HepG2 (cell line): ENCODE measurements at regions not wholly inside any gene's neighbourhood (a gene's known extent, or its start where the extent isn't known, plus 50 kb on each side); places are given as distances from the start of the nearest gene placed in this dataset.

Source experiments
- EED ChIP-seq: sonication (generic); formaldehyde crosslinking; IDR thresholded peaks from 2 replicates; pipeline ENCODE4 v1.5.0; 2020; ENCODE audit warnings: mild to moderate bottlenecking, missing genetic modification reagents
- EP300 ChIP-seq, 3 experiments: sonication (generic) in 1 of 3; formaldehyde crosslinking in 1 of 3; IDR thresholded peaks; 2 replicates each; pipeline versions ENCODE4 v1.5.1 to v1.6.1; 2011 to 2020; ENCODE audit warnings: low read depth in 2 of 3, low read length in 2 of 3, borderline replicate concordance in 1 of 3, improper control_type of control experiment in 1 of 3, mild to moderate bottlenecking in 1 of 3, missing genetic modification reagents in 1 of 3, moderate library complexity in 1 of 3
- RAD21 ChIP-seq: fragments of 450-650 bp; formaldehyde crosslinking; IDR thresholded peaks from 2 replicates; pipeline ENCODE4 v1.5.0; 2020; ENCODE audit warnings: mild to moderate bottlenecking
- TEAD2 ChIP-seq: sonication (generic); formaldehyde crosslinking; IDR thresholded peaks from 2 replicates; pipeline ENCODE4 v1.9.0; 2021; ENCODE audit warnings: missing genetic modification reagents
- ZBTB21 ChIP-seq: sonication (generic); formaldehyde crosslinking; IDR thresholded peaks from 2 replicates; pipeline ENCODE4 v1.4.0; 2020; ENCODE audit warnings: missing genetic modification reagents
- ZC3H4 ChIP-seq: sonication (generic); formaldehyde crosslinking; IDR thresholded peaks from 2 replicates; pipeline ENCODE4 v1.4.0; 2020; ENCODE audit warnings: missing genetic modification reagents, borderline replicate concordance
- TF ChIP-seq, protein P1 (sequence below): sonication (generic); formaldehyde crosslinking; IDR thresholded peaks from 2 replicates; pipeline ENCODE4 v1.5.0; 2020; ENCODE audit warnings: mild to moderate bottlenecking, missing genetic modification reagents, moderate library complexity
- TF ChIP-seq, protein P2 (sequence below): IDR thresholded peaks from 2 replicates; pipeline ENCODE4 v1.6.1; 2016
- TF ChIP-seq, protein P3 (sequence below): sonication (generic); formaldehyde crosslinking; IDR thresholded peaks from 2 replicates; pipeline ENCODE4 v1.4.0; 2020; ENCODE audit warnings: mild to moderate bottlenecking, missing genetic modification reagents
- TF ChIP-seq, protein P4 (sequence below): sonication (generic); formaldehyde crosslinking; conservative IDR thresholded peaks from 2 replicates; pipeline ENCODE4 v1.4.0; 2020; ENCODE audit warnings: missing genetic modification reagents

DNA sequence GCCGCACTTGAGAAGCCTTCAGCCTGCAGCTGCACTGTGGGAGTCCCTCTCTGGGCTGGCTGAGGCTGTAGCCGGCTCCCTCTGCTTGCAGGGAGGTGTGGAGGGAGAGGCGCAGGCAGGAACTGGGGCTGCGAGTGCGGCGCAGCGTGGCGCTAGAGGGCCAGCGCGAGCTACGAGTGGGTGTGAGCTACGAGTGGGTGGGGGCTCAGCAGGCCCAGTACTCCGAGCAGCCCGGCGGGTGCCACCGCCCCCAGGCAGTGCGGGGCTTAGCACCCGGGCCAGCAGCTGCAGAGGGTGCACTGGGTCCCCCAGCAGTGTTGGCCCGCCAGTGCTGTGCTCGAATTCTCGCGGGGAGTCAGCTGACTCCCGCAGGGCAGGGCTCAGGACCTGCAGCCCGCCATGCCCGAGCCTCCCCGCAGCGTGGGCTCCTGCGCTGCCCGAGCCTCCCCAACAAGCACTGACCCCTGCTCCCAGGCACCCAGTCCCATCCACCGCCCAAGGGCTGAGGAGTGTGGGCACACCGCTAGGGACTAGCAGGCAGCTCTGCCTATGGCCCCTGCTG, 1620.1 kb downstream of the BRINP3 start:
- TF ChIP-seq EP300 (IDR thresholded peaks at IDR 0.05; ENCODE audit: low read depth in 2 of 2, low read length in 2 of 2) (no peak), EP300 (CRISPR knock-in tag; IDR thresholded peaks at IDR 0.05; ENCODE audit: borderline replicate concordance) (no peak), RAD21 (CRISPR knock-in tag) (no peak), EED (CRISPR knock-in tag) (no peak), ZC3H4 (CRISPR knock-in tag) (no peak), TEAD2 (CRISPR knock-in tag) (no peak), ZBTB21 (CRISPR knock-in tag) (no peak)
- TF ChIP-seq, protein P1, sequence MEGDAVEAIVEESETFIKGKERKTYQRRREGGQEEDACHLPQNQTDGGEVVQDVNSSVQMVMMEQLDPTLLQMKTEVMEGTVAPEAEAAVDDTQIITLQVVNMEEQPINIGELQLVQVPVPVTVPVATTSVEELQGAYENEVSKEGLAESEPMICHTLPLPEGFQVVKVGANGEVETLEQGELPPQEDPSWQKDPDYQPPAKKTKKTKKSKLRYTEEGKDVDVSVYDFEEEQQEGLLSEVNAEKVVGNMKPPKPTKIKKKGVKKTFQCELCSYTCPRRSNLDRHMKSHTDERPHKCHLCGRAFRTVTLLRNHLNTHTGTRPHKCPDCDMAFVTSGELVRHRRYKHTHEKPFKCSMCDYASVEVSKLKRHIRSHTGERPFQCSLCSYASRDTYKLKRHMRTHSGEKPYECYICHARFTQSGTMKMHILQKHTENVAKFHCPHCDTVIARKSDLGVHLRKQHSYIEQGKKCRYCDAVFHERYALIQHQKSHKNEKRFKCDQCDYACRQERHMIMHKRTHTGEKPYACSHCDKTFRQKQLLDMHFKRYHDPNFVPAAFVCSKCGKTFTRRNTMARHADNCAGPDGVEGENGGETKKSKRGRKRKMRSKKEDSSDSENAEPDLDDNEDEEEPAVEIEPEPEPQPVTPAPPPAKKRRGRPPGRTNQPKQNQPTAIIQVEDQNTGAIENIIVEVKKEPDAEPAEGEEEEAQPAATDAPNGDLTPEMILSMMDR (CRISPR knock-in tag) = no peak
- TF ChIP-seq, protein P2, sequence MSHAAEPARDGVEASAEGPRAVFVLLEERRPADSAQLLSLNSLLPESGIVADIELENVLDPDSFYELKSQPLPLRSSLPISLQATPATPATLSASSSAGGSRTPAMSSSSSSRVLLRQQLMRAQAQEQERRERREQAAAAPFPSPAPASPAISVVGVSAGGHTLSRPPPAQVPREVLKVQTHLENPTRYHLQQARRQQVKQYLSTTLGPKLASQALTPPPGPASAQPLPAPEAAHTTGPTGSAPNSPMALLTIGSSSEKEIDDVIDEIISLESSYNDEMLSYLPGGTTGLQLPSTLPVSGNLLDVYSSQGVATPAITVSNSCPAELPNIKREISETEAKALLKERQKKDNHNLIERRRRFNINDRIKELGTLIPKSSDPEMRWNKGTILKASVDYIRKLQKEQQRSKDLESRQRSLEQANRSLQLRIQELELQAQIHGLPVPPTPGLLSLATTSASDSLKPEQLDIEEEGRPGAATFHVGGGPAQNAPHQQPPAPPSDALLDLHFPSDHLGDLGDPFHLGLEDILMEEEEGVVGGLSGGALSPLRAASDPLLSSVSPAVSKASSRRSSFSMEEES = no peak
- TF ChIP-seq, protein P3, sequence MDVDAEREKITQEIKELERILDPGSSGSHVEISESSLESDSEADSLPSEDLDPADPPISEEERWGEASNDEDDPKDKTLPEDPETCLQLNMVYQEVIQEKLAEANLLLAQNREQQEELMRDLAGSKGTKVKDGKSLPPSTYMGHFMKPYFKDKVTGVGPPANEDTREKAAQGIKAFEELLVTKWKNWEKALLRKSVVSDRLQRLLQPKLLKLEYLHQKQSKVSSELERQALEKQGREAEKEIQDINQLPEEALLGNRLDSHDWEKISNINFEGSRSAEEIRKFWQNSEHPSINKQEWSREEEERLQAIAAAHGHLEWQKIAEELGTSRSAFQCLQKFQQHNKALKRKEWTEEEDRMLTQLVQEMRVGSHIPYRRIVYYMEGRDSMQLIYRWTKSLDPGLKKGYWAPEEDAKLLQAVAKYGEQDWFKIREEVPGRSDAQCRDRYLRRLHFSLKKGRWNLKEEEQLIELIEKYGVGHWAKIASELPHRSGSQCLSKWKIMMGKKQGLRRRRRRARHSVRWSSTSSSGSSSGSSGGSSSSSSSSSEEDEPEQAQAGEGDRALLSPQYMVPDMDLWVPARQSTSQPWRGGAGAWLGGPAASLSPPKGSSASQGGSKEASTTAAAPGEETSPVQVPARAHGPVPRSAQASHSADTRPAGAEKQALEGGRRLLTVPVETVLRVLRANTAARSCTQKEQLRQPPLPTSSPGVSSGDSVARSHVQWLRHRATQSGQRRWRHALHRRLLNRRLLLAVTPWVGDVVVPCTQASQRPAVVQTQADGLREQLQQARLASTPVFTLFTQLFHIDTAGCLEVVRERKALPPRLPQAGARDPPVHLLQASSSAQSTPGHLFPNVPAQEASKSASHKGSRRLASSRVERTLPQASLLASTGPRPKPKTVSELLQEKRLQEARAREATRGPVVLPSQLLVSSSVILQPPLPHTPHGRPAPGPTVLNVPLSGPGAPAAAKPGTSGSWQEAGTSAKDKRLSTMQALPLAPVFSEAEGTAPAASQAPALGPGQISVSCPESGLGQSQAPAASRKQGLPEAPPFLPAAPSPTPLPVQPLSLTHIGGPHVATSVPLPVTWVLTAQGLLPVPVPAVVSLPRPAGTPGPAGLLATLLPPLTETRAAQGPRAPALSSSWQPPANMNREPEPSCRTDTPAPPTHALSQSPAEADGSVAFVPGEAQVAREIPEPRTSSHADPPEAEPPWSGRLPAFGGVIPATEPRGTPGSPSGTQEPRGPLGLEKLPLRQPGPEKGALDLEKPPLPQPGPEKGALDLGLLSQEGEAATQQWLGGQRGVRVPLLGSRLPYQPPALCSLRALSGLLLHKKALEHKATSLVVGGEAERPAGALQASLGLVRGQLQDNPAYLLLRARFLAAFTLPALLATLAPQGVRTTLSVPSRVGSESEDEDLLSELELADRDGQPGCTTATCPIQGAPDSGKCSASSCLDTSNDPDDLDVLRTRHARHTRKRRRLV (CRISPR knock-in tag) = no peak
- TF ChIP-seq, protein P4, sequence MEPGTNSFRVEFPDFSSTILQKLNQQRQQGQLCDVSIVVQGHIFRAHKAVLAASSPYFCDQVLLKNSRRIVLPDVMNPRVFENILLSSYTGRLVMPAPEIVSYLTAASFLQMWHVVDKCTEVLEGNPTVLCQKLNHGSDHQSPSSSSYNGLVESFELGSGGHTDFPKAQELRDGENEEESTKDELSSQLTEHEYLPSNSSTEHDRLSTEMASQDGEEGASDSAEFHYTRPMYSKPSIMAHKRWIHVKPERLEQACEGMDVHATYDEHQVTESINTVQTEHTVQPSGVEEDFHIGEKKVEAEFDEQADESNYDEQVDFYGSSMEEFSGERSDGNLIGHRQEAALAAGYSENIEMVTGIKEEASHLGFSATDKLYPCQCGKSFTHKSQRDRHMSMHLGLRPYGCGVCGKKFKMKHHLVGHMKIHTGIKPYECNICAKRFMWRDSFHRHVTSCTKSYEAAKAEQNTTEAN (CRISPR knock-in tag) = no peak
